Caco-2 (cell line): ENCODE measurements at regions not wholly inside any gene's neighbourhood (a gene's known extent, or its start where the extent isn't known, plus 50 kb on each side); places are given as distances from the start of the nearest gene placed in this dataset.

ENCODE experiments used
- BruUV-seq: library from RNA; stranded (reverse); fragments of 400-500 nt; replicated peaks from 2 replicates; lab custom pipeline; 2021; lab: Mats Ljungman, UMichigan
- CTCF ChIA-PET: fragments of 300-600 bp; sonication (Branson Sonifier 250); formaldehyde crosslinking; loops from one replicate; lab custom pipeline; 2022; ENCODE audit warnings: antibody characterized with exemption; lab: Charles Lee
- POLR2A ChIA-PET: fragments of 300-600 bp; sonication (Branson Sonifier 250); formaldehyde crosslinking; loops from one replicate; lab custom pipeline; 2022; ENCODE audit warnings: antibody characterized with exemption; lab: Charles Lee
- DNase-seq, 2 experiments: peaks; one replicate each; pipeline versions ENCODE4 v3.0.0 to v3.0.0-alpha.2; 2020 to 2022
- H3K27me3 ChIP-seq: replicated peaks from 2 replicates; pipeline ENCODE4 v1.6.0; 2011; ENCODE audit warnings: low read length; ENCODE audit not compliant: control insufficient read depth, insufficient read depth
- H3K36me3 ChIP-seq: 2 replicates; pipeline ENCODE4 v1.5.1; 2011; ENCODE audit warnings: low read length; ENCODE audit not compliant: control insufficient read depth, insufficient read depth
- H3K4me1 ChIP-seq: fragments of 250-450 bp; sonication (Bioruptor Pico); 2 replicates; pipeline ENCODE4 v1.5.1; 2020; ENCODE audit warnings: mild to moderate bottlenecking
- H3K4me3 ChIP-seq: 2 replicates; pipeline ENCODE4 v1.5.1; 2011; ENCODE audit warnings: low read depth, mild to moderate bottlenecking, control low read depth, low read length
- H3K9me3 ChIP-seq: fragments of 250-450 bp; sonication (Bioruptor Pico); 2 replicates; pipeline ENCODE4 v1.5.1; 2020; ENCODE audit warnings: mild to moderate bottlenecking, moderate library complexity
- H3K27ac Mint-ChIP-seq: one replicate; pipeline ENCODE4 v1.8.0; 2022; ENCODE audit warnings: mixed read lengths; ENCODE audit not compliant: unreplicated experiment
- H3K27me3 Mint-ChIP-seq: one replicate; pipeline ENCODE4 v1.8.0; 2022; ENCODE audit warnings: mixed read lengths; ENCODE audit not compliant: insufficient read depth, unreplicated experiment
- H3K36me3 Mint-ChIP-seq: one replicate; pipeline ENCODE4 v1.8.0; 2022; ENCODE audit warnings: mild to moderate bottlenecking, mixed read lengths; ENCODE audit not compliant: insufficient read depth, unreplicated experiment
- H3K4me1 Mint-ChIP-seq: one replicate; pipeline ENCODE4 v1.8.0; 2022; ENCODE audit warnings: low read depth, mixed read lengths; ENCODE audit not compliant: unreplicated experiment
- H3K4me3 Mint-ChIP-seq: one replicate; pipeline ENCODE4 v1.8.0; 2022; ENCODE audit warnings: mild to moderate bottlenecking, moderate library complexity, mixed read lengths; ENCODE audit not compliant: unreplicated experiment
- H3K9me3 Mint-ChIP-seq: one replicate; pipeline ENCODE4 v1.8.0; 2022; ENCODE audit warnings: mixed read lengths; ENCODE audit not compliant: unreplicated experiment
- CTCF ChIP-seq, 2 experiments: fragments of 200-600 bp in 1 of 2; IDR thresholded peaks; 1 replicate in 1 of 2; 2 replicates in 1 of 2; pipeline versions ENCODE4 v1.5.1 to v1.8.0; 2011 to 2022; ENCODE audit warnings: antibody characterized with exemption in 1 of 2, control low read depth in 1 of 2, inconsistent platforms in 1 of 2, low read depth in 1 of 2, low read length in 1 of 2, mild to moderate bottlenecking in 1 of 2, moderate library complexity in 1 of 2; ENCODE audit not compliant: insufficient read depth in 1 of 2, severe bottlenecking in 1 of 2, unreplicated experiment in 1 of 2
- intact Hi-C: fragments of 100-400 bp; cut with micrococcal nuclease; formaldehyde crosslinking; loops from one replicate; pipeline ENCODE4 v1.10.0; 2022; ENCODE audit not compliant: unreplicated experiment

GRCh38 chr1:117271129-117271528, 60.4 kb upstream of the VTCN1 start:
- no TSS peak for BruUV-seq
- no peaks in the 10 kb centered on the region for H3K27me3 ChIP-seq
- ChIA-PET CTCF (no interaction called here), POLR2A (no interaction called here)
- no peak for TF ChIP-seq CTCF (IDR thresholded peaks at IDR 0.05; ENCODE audit: insufficient read depth in 1 of 2, low read depth in 1 of 2, low read length in 1 of 2, severe bottlenecking in 1 of 2, unreplicated experiment in 1 of 2)
- intact Hi-C loops: no loop called here
- H3K4me1 Mint-ChIP-seq: no peaks in the 10 kb centered on the region
- H3K9me3 Mint-ChIP-seq: no peaks in the 10 kb centered on the region
- no peak for DNase-seq
- H3K4me3 Mint-ChIP-seq: no peak overlapping the region
- no peaks in the 10 kb centered on the region for H3K36me3 Mint-ChIP-seq
- no peaks in the 10 kb centered on the region for H3K9me3 ChIP-seq
- H3K27me3 Mint-ChIP-seq: no peaks in the 10 kb centered on the region
- no peaks in the 10 kb centered on the region for H3K36me3 ChIP-seq
- no peak overlapping the region for H3K4me3 ChIP-seq
- peaks cover 48% of the 10 kb centered on the region for H3K4me1 ChIP-seq
- H3K27ac Mint-ChIP-seq: peak overlapping the region; percentile 64

GRCh38 chr1:117270679-117271078, 60.0 kb upstream of the VTCN1 start:
- ChIA-PET POLR2A (no interaction called here), CTCF (no interaction called here)

GRCh38 chr1:117268535-117269455, 58.1 kb upstream of the VTCN1 start:
- no peak for TF ChIP-seq CTCF (IDR thresholded peaks at IDR 0.05; ENCODE audit: insufficient read depth in 1 of 2, low read depth in 1 of 2, low read length in 1 of 2, severe bottlenecking in 1 of 2, unreplicated experiment in 1 of 2)
- Mint-ChIP-seq H3K4me1 (no peaks in the 10 kb centered on the region), H3K9me3 (no peaks in the 10 kb centered on the region), H3K4me3 (peak overlapping the region; percentile 32), H3K36me3 (no peaks in the 10 kb centered on the region), H3K27ac (peak overlapping the region; percentile 86), H3K27me3 (no peaks in the 10 kb centered on the region)
- no peaks in the 10 kb centered on the region for H3K36me3 ChIP-seq
- peaks cover 48% of the 10 kb centered on the region for H3K4me1 ChIP-seq
- H3K9me3 ChIP-seq: no peaks in the 10 kb centered on the region
- ChIA-PET CTCF (no interaction called here), POLR2A (interaction anchor here (0.6 kb wide), 1 partner anchor 136 kb away, joined by 5 read pairs; no protein-coding TSS in a partner anchor)
- no peak overlapping the region for H3K4me3 ChIP-seq
- no TSS peak for BruUV-seq
- peak; percentile 82 to 87 for DNase-seq
- intact Hi-C loops: no loop called here
- no peaks in the 10 kb centered on the region for H3K27me3 ChIP-seq

More at GRCh38 chr1:117270679-117271078, 60.0 kb upstream of the VTCN1 start:
- H3K4me1 Mint-ChIP-seq: no peaks in the 10 kb centered on the region
- no peak overlapping the region for H3K4me3 Mint-ChIP-seq
- Histone ChIP-seq H3K4me1 (peaks cover 48% of the 10 kb centered on the region), H3K9me3 (no peaks in the 10 kb centered on the region), H3K36me3 (no peaks in the 10 kb centered on the region), H3K27me3 (no peaks in the 10 kb centered on the region), H3K4me3 (no peak overlapping the region)
- no peaks in the 10 kb centered on the region for H3K36me3 Mint-ChIP-seq
- no TSS peak for BruUV-seq
- no peak for DNase-seq
- no peak for TF ChIP-seq CTCF (IDR thresholded peaks at IDR 0.05; ENCODE audit: insufficient read depth in 1 of 2, low read depth in 1 of 2, low read length in 1 of 2, severe bottlenecking in 1 of 2, unreplicated experiment in 1 of 2)
- H3K9me3 Mint-ChIP-seq: no peaks in the 10 kb centered on the region
- H3K27ac Mint-ChIP-seq: no peak overlapping the region
- intact Hi-C loops: no loop called here
- no peaks in the 10 kb centered on the region for H3K27me3 Mint-ChIP-seq
